Daoy (cell line): ENCODE measurements at regions not wholly inside any gene's neighbourhood (a gene's known extent, or its start where the extent isn't known, plus 50 kb on each side); places are given as distances from the start of the nearest gene placed in this dataset.
"Not testable (repeated sequence)": the region's sequence is repeated elsewhere in the genome, so short reads cannot be mapped to it uniquely, and the experiment has no call there.

ENCODE experiments used
- DNase-seq: peaks from one replicate; pipeline ENCODE4 v3.0.0-alpha.2; 2015; ENCODE audit warnings: low read depth

GRCh38 chr9:119763260-119763659 lies 394.0 kb upstream of the BRINP1 start:
- DNase-seq = no peak

GRCh38 chr9:119761812-119762211 lies 392.6 kb upstream of the BRINP1 start:
- DNase-seq = no peak

- no peak for DNase-seq
These were observed 389.8 kb upstream of the BRINP1 start for GRCh38 chr9:119758990-119759389.

GRCh38 chr9:119758241-119758640 lies 389.0 kb upstream of the BRINP1 start:
- DNase-seq = no peak

DNA sequence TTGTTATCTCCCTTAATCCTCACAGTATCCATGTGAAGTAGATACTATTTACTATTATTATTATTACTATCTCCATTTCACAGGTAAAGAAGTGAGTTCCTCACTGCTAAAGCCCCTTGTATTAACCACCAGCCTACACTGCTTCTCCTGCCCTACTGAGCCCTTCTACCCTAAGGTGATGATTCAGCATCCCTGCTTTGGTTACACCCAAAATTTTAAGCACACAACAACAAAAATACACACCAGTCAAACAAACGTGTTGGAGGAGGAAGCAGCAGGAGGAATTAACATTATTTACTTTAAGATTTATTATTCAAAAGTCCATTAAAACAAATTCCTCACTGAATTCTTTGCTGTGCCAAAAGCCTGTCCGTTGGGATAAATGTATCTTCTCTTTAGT lies 370.2 kb upstream of the BRINP1 start:
- no peak for DNase-seq

DNA sequence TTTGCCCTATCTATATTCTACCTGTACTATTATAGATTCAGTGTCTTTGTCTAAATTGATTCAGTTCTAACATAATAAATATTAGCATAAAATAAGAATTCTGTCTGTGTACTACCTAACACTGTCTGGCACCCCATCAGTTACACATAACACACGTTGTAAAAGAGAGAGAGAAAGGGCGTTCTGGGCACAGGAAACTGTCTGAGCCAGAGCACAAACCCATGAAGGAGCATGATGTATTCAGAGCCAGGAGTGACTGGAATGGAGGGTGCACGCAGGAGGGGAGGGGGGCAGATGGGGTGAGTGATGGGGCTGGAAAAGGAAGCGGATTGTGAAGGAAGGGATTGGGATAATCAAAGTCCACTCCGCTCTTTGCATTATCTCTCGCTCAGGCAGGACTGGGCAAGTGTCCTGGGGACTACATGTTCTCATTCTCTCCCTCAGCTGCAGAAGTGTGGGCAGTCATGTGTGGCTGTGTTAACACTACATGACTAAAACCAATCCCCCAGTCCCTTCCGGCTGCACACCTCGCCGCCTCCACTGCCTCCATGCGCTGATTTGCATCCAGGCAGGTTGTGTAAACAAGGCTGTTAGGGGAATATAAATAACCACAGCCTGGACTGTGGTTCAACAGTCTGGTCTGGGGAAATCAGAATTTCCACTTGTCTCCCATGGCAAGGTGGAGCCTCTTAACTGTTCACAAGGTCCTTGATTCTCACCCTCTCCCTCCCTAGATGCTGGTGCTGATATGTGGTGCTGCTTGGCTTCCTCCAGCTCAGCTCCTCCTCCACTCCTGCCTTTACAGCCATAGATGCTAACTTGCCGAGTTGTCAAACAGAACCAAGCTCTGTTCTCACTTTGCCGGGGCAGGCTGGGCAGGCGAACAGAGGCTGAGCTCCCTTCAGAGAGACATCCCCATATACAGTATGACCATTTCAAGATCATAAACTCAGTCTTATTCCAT lies 367.5 kb upstream of the BRINP1 start:
- DNase-seq = no peak

DNA sequence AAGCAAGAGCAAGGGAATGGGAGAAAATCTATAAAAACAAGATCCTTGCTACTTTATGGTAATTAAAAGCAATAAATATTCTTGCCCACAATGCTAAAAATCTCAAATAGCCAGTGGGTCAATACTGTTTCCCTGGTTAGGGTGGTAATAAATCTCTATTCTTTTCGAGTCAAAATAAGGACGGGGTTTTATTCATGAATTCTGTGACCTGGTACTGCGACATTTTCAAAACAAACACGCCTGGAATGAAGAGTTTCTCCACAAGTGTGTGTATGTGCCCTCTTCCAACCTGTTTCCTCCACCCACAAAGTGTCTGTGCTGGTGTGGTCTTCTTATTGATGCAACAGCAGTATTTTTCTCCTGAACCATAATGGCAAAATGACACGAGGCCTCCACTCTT lies 358.8 kb upstream of the BRINP1 start:
- no peak for DNase-seq

DNA sequence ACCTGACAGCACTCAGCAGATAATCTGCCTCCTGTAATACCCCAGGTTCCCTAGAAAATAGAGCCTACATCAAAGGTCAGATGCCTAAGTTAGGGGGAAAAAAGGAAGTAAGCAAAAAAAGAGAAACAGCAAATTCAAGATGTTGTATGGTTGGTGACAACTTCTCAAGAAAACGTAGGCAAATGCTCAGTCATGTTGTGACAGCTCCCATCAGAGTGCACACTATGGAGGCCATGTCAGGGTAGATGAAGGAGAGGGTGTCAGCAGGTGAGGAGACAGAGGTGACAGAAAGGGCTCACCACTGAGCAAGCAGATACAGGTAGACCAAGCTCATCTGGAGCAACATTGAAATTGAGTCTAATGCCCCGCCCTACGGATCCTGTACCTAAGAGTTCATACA lies 356.8 kb upstream of the BRINP1 start:
- no peak for DNase-seq

GRCh38 chr9:119722384-119722783 lies 353.1 kb upstream of the BRINP1 start:
- DNase-seq = no peak

- DNase-seq = no peak
These were observed 343.1 kb upstream of the BRINP1 start for GRCh38 chr9:119712325-119712724.

DNA sequence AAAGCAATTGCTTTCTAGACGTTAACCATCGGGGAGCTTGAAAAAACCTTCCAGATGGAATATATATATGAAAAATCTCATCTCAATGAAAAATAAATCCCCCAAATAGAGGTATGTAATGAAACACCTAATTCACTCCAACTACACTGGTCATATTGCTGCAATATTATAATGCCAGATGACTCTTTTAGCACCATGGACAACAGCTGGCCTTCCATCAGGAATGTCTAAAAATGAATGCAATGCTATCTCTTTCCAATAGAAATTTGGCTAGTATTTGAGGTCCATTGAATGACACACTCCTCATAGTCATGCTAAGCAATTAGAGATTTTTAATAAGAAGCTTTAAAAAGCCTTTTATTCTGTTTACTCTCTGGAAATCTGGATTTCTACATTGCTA lies 340.2 kb upstream of the BRINP1 start:
- DNase-seq = no peak

- DNase-seq = no peak
These were observed 338.1 kb upstream of the BRINP1 start for GRCh38 chr9:119707228-119707845.

GRCh38 chr9:119701651-119702050 lies 332.4 kb upstream of the BRINP1 start:
- DNase-seq = no peak

DNA sequence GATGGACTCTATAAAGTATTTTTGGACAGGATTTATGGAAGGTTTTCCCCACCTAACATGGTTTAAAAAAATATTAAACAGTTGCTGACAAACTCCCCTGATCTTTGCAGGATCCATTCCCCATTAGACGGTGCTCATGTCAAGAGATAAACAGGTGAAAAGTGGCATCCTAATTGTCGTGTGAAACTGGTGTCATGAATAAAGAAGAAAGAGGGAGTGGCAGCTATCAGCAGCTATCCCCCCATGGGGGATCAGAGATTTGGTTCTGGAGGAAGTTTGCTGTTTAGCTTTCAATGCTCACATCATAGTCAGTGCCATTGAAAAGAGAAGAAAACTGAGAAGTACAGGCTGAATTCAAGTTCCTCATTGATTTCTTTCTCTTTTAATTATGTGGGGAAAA lies 329.3 kb upstream of the BRINP1 start:
- no peak for DNase-seq

DNA sequence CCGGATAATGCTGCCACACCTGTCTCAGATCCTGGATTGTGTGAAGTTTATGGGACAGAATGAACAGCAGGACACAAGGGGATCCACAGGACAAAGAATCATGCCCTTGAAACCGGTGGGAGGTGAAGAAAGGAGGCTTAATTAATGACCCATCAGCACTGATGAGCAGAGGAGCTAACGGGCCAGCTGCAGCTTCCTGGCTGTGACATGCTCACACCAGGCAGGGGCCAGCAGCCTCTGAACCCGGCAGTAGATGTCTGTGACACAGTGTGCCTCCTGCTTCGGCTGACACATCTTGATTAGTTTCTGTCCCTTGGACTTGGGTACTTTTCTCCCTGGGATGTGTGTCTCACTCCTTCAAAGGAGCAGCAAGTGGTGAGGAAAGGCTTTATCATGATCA lies 328.8 kb upstream of the BRINP1 start:
- DNase-seq = no peak

DNA sequence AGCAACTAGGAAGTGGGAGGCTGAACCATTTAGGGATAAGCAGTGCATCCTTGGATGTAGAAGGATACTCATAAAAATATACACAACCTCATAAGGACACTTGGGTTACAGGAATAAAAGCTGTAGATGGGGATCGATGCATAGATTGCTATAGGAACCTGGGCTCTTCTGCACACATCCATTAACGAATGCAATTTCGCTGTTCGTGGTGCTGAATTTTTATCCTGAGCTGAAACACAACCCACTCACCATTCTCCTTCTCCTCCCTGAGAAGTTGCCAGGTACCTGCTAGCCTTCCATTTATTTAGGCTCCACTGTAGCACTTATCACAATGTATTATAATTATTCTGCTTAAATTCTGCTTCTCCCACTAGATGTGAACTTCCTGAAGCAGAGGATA lies 320.6 kb upstream of the BRINP1 start:
- no peak for DNase-seq

DNA sequence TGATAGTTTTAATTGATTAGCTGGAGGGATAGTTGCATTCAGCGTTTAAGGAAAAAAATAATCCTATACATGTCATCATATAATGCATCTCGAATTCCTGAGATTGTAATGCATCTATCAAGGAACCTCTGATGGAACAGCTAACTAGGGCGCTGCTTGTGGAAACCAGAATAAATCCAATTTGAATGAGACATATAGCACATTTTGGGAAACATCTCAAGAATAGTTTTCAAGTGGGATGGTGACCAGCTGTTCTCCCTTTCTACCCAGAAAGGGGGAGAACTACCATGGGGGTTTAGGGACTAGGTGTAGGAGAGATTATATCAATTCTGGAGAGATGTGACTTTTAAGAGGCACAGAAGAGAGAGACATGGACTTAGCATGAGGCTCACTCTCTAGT lies 319.3 kb upstream of the BRINP1 start:
- no peak for DNase-seq

- DNase-seq = no peak
These were observed 308.7 kb upstream of the BRINP1 start for GRCh38 chr9:119677811-119678505.

DNA sequence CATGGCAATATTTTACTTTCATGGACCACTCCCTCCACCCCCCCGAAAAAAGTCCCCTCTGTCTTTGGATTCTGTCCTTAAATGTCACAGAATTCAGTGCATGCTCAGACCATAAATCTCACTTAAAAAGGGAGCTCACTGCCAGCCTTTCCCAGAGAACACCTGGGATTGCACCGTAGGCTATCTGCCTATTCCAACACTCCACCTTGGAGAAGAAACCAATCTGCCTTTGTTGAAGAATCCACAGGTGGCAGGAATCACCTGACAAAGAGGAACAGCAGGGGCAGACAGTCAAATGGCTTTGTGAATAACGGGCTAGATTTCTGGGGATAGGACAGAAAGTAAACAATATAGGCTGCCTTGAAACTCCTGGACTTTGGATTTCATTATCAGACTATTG lies 306.7 kb upstream of the BRINP1 start:
- no peak for DNase-seq

DNA sequence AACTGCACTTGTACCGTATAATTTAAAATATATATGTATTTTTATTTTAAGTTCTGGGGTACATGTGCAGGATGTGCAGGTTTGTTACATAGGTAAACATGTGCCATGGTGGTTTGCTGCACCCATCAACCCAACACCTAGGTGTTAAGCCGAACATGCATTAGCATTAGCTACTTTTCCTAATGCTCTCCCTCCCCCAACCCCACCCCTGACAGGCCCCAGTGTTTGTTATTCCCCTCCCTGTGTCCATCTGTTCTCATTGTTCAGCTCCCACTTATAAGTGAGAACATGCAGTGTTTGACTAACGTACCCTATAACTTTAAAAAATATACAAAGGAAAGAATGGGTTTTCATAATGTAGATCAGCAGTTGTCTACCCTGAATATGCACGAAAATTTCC lies 303.5 kb upstream of the BRINP1 start:
- DNase-seq = not testable (repeated sequence)

DNA sequence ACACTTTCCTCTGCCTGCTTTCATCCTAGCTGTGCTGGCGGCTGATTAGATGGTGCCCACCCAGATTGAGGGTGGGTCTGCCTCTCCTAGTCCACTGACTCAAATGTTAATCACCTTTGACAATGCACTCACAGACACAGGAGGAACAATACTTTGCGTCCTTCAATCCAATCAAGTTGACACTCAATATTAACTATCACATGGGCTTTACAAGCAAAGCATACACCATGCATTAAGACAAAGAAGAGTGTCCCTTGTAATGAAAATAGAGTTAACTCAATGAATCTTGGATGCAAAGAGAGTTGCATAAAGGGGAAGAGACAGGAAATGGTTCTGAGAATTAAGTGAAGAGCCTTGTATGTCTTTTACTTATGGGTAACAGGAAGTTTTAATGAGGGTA lies 298.7 kb upstream of the BRINP1 start:
- no peak for DNase-seq

DNA sequence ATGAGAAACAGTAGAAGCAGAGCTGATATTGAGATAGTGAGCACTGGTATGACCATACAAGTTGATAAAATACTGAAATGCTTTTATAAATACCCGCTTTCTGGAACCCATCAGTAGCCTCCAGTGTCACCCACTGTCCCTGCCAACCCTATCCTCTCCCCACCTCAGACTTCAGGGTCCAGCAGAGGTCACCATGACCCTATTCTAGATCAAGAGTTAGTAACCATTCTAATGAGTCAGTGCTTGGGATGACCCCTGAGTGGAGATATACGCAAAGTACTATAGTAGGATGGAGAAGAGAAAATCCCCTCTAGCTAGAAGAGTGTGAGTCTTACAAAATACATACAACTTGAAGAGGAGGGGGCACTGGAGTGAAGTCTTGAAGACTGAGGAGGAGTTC lies 297.9 kb upstream of the BRINP1 start:
- DNase-seq = no peak

DNA sequence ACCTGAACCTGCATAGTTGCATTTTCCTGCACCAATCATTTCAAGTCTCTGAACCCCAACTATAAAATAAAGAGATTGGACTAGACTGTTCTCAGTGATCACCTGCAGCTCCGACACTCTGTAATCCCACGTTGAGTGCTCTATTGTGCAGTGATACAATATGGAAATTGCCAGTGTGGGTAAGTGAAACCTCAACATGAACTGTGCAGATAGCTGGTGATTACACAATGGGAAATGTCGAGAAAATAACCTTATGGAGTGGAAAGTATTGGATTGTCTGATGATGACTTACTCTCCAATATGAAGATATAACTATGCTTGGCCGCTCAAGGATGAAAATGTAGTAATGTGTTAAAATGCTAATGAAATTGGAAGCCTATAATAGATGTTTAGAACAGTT lies 293.1 kb upstream of the BRINP1 start:
- no peak for DNase-seq
